ENCODE measurements at regions not wholly inside any gene's neighbourhood (a gene's known extent, or its start where the extent isn't known, plus 50 kb on each side); places are given as distances from the start of the nearest gene placed in this dataset.
"Not testable (repeated sequence)": the region's sequence is repeated elsewhere in the genome, so short reads cannot be mapped to it uniquely, and the experiment has no call there.

DNA sequence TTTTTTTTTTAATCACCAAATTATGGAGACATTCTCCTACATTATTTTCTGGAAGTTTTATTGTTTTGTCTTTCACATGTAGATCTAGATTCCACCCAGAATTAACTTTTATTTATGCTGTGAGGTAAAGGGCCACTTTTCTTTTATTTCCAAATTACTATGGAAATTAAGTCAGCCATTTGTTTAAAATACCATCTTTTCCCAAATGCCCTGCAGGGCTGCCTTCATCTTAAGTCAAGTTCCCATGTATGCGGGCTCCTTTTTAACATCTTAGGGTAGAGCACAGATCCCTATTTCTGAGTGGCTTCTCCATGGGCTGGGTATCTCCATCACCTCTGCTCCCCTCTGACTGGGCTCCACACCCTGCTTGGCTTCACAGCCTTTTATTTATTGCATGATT, 348.4 kb downstream of the SOX4 start:
- no peak for DNase-seq
- ATAC-seq (ENCODE audit: insufficient read depth, low FRiP score): no peak
- Histone ChIP-seq H3K9me3 (ENCODE audit: control insufficient read depth in 4 of 4, insufficient read depth in 3 of 4, low read length in 3 of 4) (no peaks in the 10 kb centered on the region), H3K27me3 (ENCODE audit: control insufficient read depth in 3 of 3, insufficient read depth in 3 of 3, low read length in 2 of 3) (no peaks in the 10 kb centered on the region), H3K9ac (ENCODE audit: insufficient read depth in 1 of 2, low read length in 2 of 2) (peak overlapping the region in 1 of 2 donors; percentile 20), H3K36me3 (ENCODE audit: control insufficient read depth in 4 of 4, insufficient read depth in 4 of 4, low read length in 4 of 4) (no peaks in the 10 kb centered on the region), H3K27ac (ENCODE audit: low read depth in 1 of 2, low read length in 1 of 2) (no peak overlapping the region), H3K4me1 (ENCODE audit: control insufficient read depth in 5 of 5, insufficient read depth in 5 of 5, low read length in 5 of 5) (peaks cover 0 to 20% (median 6%) of the 10 kb centered on the region in 5 donors), H3K4me3 (no peak overlapping the region)
- TF ChIP-seq, protein P1, sequence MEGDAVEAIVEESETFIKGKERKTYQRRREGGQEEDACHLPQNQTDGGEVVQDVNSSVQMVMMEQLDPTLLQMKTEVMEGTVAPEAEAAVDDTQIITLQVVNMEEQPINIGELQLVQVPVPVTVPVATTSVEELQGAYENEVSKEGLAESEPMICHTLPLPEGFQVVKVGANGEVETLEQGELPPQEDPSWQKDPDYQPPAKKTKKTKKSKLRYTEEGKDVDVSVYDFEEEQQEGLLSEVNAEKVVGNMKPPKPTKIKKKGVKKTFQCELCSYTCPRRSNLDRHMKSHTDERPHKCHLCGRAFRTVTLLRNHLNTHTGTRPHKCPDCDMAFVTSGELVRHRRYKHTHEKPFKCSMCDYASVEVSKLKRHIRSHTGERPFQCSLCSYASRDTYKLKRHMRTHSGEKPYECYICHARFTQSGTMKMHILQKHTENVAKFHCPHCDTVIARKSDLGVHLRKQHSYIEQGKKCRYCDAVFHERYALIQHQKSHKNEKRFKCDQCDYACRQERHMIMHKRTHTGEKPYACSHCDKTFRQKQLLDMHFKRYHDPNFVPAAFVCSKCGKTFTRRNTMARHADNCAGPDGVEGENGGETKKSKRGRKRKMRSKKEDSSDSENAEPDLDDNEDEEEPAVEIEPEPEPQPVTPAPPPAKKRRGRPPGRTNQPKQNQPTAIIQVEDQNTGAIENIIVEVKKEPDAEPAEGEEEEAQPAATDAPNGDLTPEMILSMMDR (IDR thresholded peaks at IDR 0.05; ENCODE audit: control extremely low read depth, extremely low read depth): no peak
- WGBS, 2 donors: 93 to 97% methylated on average over 1 of the region's 1 CpG

DNA sequence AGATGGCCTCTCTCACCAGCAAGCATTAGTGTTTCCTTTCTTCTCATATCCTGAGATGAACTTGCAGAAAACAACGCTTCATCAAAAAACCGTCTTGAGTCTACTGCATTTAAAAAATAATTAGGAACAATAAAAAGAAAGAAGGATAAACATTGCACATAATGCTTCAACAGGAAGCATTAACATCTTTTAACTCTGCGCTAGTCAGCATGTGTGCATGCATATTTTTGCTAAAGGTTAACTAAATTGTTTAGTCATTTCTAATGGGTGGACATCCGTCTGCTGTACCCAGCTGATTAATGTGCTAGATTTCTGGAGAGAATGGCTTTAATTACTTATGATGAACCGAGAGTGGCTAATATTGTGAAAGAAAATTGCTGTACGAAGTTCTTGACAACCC, 349.3 kb downstream of the SOX4 start:
- H3K27ac ChIP-seq (ENCODE audit: low read depth in 1 of 2, low read length in 1 of 2): no peak overlapping the region
- WGBS, 2 donors: 39% methylated on average over 6 of the region's 6 CpGs
- H3K27me3 ChIP-seq (ENCODE audit: control insufficient read depth in 3 of 3, insufficient read depth in 3 of 3, low read length in 2 of 3): no peaks in the 10 kb centered on the region
- DNase-seq (peak in 2 of 3 donors; percentile 75 to 77), ATAC-seq (ENCODE audit: insufficient read depth, low FRiP score) (no peak)
- TF ChIP-seq, protein P1 (IDR thresholded peaks at IDR 0.05; ENCODE audit: control extremely low read depth, extremely low read depth): no peak
- no peak overlapping the region for H3K4me3 ChIP-seq
- no peaks in the 10 kb centered on the region for H3K36me3 ChIP-seq (ENCODE audit: control insufficient read depth in 4 of 4, insufficient read depth in 4 of 4, low read length in 4 of 4)
- H3K9me3 ChIP-seq (ENCODE audit: control insufficient read depth in 4 of 4, insufficient read depth in 3 of 4, low read length in 3 of 4): no peaks in the 10 kb centered on the region
- peaks cover 0 to 25% (median 9%) of the 10 kb centered on the region in 5 donors for H3K4me1 ChIP-seq (ENCODE audit: control insufficient read depth in 5 of 5, insufficient read depth in 5 of 5, low read length in 5 of 5)
- no peak overlapping the region for H3K9ac ChIP-seq (ENCODE audit: insufficient read depth in 1 of 2, low read length in 2 of 2)

DNA sequence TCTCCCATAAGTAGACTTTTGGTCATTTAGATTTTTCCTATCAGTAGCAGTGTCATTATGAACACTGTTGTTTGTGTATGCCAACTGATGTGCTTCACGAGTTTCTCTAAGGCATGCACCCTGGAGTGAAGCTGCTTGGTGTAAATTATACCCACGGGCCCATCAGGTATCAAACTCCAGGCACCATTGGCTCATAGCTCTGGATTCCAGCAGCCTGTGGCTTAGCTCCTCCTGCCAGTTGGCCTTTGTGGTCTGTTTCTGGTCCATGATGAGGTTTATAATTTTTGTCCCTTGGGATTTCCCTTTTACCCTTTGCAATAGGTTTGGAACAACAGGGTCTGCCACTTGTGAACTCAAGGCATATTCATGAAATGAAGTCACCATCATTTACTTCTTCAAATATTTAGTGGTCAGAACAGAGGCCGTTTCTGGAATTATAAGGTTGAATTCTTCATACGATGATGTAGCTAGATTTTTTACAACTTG, 350.5 kb downstream of the PRL start:
- H3K27ac ChIP-seq (ENCODE audit: low read depth in 1 of 2, low read length in 1 of 2): no peak overlapping the region
- 56 to 75% methylated on average over 4 of the region's 4 CpGs for WGBS, 2 donors
- TF ChIP-seq, protein P1 (IDR thresholded peaks at IDR 0.05; ENCODE audit: control extremely low read depth, extremely low read depth): no peak
- no peak overlapping the region for H3K9ac ChIP-seq (ENCODE audit: insufficient read depth in 1 of 2, low read length in 2 of 2)
- no peaks in the 10 kb centered on the region for H3K36me3 ChIP-seq (ENCODE audit: control insufficient read depth in 4 of 4, insufficient read depth in 4 of 4, low read length in 4 of 4)
- no peaks in the 10 kb centered on the region for H3K27me3 ChIP-seq (ENCODE audit: control insufficient read depth in 3 of 3, insufficient read depth in 3 of 3, low read length in 2 of 3)
- H3K4me3 ChIP-seq: no peak overlapping the region
- H3K4me1 ChIP-seq (ENCODE audit: control insufficient read depth in 5 of 5, insufficient read depth in 5 of 5, low read length in 5 of 5): peaks cover 0 to 54% (median 29%) of the 10 kb centered on the region in 5 donors
- ATAC-seq (ENCODE audit: insufficient read depth, low FRiP score) (no peak), DNase-seq (no peak)
- H3K9me3 ChIP-seq (ENCODE audit: control insufficient read depth in 4 of 4, insufficient read depth in 3 of 4, low read length in 3 of 4): no peaks in the 10 kb centered on the region

DNA sequence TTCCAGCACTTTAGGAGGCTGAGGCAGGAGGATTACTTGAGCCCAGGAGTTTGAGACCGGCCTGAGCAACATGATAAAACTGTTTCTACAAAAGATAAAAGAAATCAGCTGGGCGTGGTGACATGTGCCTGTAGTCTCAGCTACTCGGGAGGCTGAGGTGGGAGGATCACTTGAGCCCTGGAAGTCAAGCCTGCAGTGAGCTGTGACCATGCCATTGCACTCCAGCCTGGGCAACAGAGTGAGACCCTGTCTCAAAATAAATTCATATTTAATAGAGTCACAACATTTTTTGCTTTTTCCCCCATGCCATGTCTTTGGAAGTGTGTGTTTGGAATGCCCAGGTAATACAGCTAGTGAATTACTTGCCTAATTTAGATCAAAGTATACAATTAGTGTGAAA, 349.6 kb downstream of the PRL start:
- not testable (repeated sequence) for DNase-seq; H3K36me3 ChIP-seq (ENCODE audit: control insufficient read depth in 4 of 4, insufficient read depth in 4 of 4, low read length in 4 of 4); H3K27ac ChIP-seq (ENCODE audit: low read depth in 1 of 2, low read length in 1 of 2); H3K9me3 ChIP-seq (ENCODE audit: control insufficient read depth in 4 of 4, insufficient read depth in 3 of 4, low read length in 3 of 4); H3K27me3 ChIP-seq (ENCODE audit: control insufficient read depth in 3 of 3, insufficient read depth in 3 of 3, low read length in 2 of 3); ATAC-seq (ENCODE audit: insufficient read depth, low FRiP score); H3K9ac ChIP-seq (ENCODE audit: insufficient read depth in 1 of 2, low read length in 2 of 2); H3K4me3 ChIP-seq
- H3K4me1 ChIP-seq (ENCODE audit: control insufficient read depth in 5 of 5, insufficient read depth in 5 of 5, low read length in 5 of 5): peaks cover 0 to 58% (median 35%) of the 10 kb centered on the region in 5 donors
- WGBS, 2 donors: 87 to 89% methylated on average over 3 of the region's 3 CpGs

All from lung (tissue), 11 donors.